Ishikawa (cell line): ENCODE measurements at regions not wholly inside any gene's neighbourhood (a gene's known extent, or its start where the extent isn't known, plus 50 kb on each side); places are given as distances from the start of the nearest gene placed in this dataset.
A peak's percentile ranks its signal among the peaks of the same experiment; 100 is the strongest.

ENCODE experiments used
- CEBPB ChIP-seq: IDR thresholded peaks from 2 replicates; pipeline ENCODE4 v1.6.1; 2012
- CREB1 ChIP-seq: IDR thresholded peaks from 2 replicates; pipeline ENCODE4 v1.6.1; 2012; ENCODE audit warnings: low read depth
- EP300 ChIP-seq: IDR thresholded peaks from 2 replicates; pipeline ENCODE4 v1.6.1; 2012; ENCODE audit warnings: borderline replicate concordance
- FOXM1 ChIP-seq: IDR thresholded peaks from 2 replicates; pipeline ENCODE4 v1.6.1; 2012; ENCODE audit warnings: low read depth, borderline replicate concordance
- NFIC ChIP-seq: IDR thresholded peaks from 2 replicates; pipeline ENCODE4 v1.6.1; 2012
- RAD21 ChIP-seq: IDR thresholded peaks from 2 replicates; pipeline ENCODE4 v1.6.1; 2012; ENCODE audit warnings: low read depth
- REST ChIP-seq: IDR thresholded peaks from 2 replicates; pipeline ENCODE4 v1.6.1; 2012; ENCODE audit warnings: low read depth, mild to moderate bottlenecking
- TAF1 ChIP-seq: IDR thresholded peaks from 2 replicates; pipeline ENCODE4 v1.6.1; 2012; ENCODE audit warnings: low read depth, mild to moderate bottlenecking
- TCF12 ChIP-seq: IDR thresholded peaks from 2 replicates; pipeline ENCODE4 v1.6.1; 2012; ENCODE audit warnings: low read depth
- USF1 ChIP-seq: IDR thresholded peaks from 2 replicates; pipeline ENCODE4 v1.6.1; 2012
- YY1 ChIP-seq: IDR thresholded peaks from 2 replicates; pipeline ENCODE4 v1.6.1; 2012; ENCODE audit warnings: low read depth
- TF ChIP-seq, protein P1 (sequence below): IDR thresholded peaks from 2 replicates; pipeline ENCODE4 v1.6.1; 2012

GRCh38 chr16:85483424-85483823 lies 129.7 kb upstream of the GSE1 start:
- TF ChIP-seq FOXM1 = no peak
- TF ChIP-seq EP300 = peak; percentile 27; the same call in 1 of the 2 replicates
- TF ChIP-seq, protein P1, sequence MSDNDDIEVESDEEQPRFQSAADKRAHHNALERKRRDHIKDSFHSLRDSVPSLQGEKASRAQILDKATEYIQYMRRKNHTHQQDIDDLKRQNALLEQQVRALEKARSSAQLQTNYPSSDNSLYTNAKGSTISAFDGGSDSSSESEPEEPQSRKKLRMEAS = peak; percentile 85
- TF ChIP-seq CREB1 = no peak
- no peak for TF ChIP-seq REST
- no peak; the same call in 1 of the 2 replicates for TF ChIP-seq RAD21
- TF ChIP-seq USF1 = no peak
- TF ChIP-seq TAF1 = no peak
- peak; percentile 89 for TF ChIP-seq TCF12
- peak; percentile 83 for TF ChIP-seq NFIC
- no peak for TF ChIP-seq CEBPB
- no peak for TF ChIP-seq YY1
